OCI-LY7 (cell line): ENCODE measurements at regions not wholly inside any gene's neighbourhood (a gene's known extent, or its start where the extent isn't known, plus 50 kb on each side); places are given as distances from the start of the nearest gene placed in this dataset.
"Not testable (repeated sequence)": the region's sequence is repeated elsewhere in the genome, so short reads cannot be mapped to it uniquely, and the experiment has no call there.

ENCODE experiments used
- BruUV-seq: library from RNA; stranded (reverse); fragments of 400-500 nt; replicated peaks from 2 replicates; lab custom pipeline; 2021; lab: Mats Ljungman, UMichigan
- CTCF ChIA-PET: fragments of 300-600 bp; sonication (Branson Sonifier 250); formaldehyde crosslinking; loops from one replicate; lab custom pipeline; 2022; ENCODE audit warnings: antibody characterized with exemption; ENCODE audit not compliant: unreplicated experiment; lab: Charles Lee
- POLR2A ChIA-PET: fragments of 300-600 bp; sonication (Branson Sonifier 250); formaldehyde crosslinking; loops from one replicate; lab custom pipeline; 2022; ENCODE audit warnings: antibody characterized with exemption; lab: Charles Lee
- DNase-seq: peaks from one replicate; pipeline ENCODE4 v3.0.0-alpha.2; 2015; ENCODE audit warnings: low spot score
- H2AFZ ChIP-seq: fragments of 200-600 bp; sonication (generic), shearing (Covaris generic); 2 replicates; pipeline ENCODE4 v1.6.1; 2014; ENCODE audit warnings: mild to moderate bottlenecking, antibody characterized with exemption, low read length, moderate library complexity
- H3K27ac ChIP-seq: fragments of 200-600 bp; sonication (generic); 2 replicates; pipeline ENCODE4 v1.5.1; 2014; ENCODE audit warnings: mixed run types, low read depth, mild to moderate bottlenecking, moderate library complexity, low read length, inconsistent platforms; ENCODE audit not compliant: poor library complexity, severe bottlenecking
- H3K36me3 ChIP-seq: fragments of 200-600 bp; sonication (generic); 2 replicates; pipeline ENCODE4 v1.6.1; 2014; ENCODE audit warnings: mild to moderate bottlenecking, antibody characterized with exemption, low read length, moderate library complexity, mixed read lengths; ENCODE audit not compliant: insufficient read depth
- H3K4me1 ChIP-seq: fragments of 200-600 bp; sonication (generic); 2 replicates; pipeline ENCODE4 v1.5.1; 2014; ENCODE audit warnings: mild to moderate bottlenecking, low read length; ENCODE audit not compliant: insufficient read depth, poor library complexity, severe bottlenecking
- H3K4me2 ChIP-seq: fragments of 200-600 bp; sonication (generic); 2 replicates; pipeline ENCODE4 v1.6.1; 2014; ENCODE audit warnings: mild to moderate bottlenecking, low read length
- H3K4me3 ChIP-seq: fragments of 200-600 bp; sonication (generic); 2 replicates; pipeline ENCODE4 v1.5.1; 2014; ENCODE audit warnings: mild to moderate bottlenecking, low read depth, low read length; ENCODE audit not compliant: poor library complexity, severe bottlenecking
- H3K79me2 ChIP-seq: fragments of 200-600 bp; sonication (generic); 2 replicates; pipeline ENCODE4 v1.6.1; 2016; ENCODE audit warnings: low read depth, mild to moderate bottlenecking, low read length, moderate library complexity, mixed read lengths; ENCODE audit not compliant: insufficient read depth
- H3K9me2 ChIP-seq: fragments of 200-600 bp; sonication (generic); 2 replicates; pipeline ENCODE4 v1.6.1; 2016; ENCODE audit warnings: mild to moderate bottlenecking, low read length, mixed read lengths; ENCODE audit not compliant: insufficient read depth
- H3K9me3 ChIP-seq: fragments of 200-600 bp; sonication (generic); 2 replicates; pipeline ENCODE4 v1.6.1; 2014; ENCODE audit warnings: mild to moderate bottlenecking, mixed run types, low read length, mixed read lengths
- H4K20me1 ChIP-seq: fragments of 200-600 bp; sonication (generic); 2 replicates; pipeline ENCODE4 v1.6.1; 2014; ENCODE audit warnings: mild to moderate bottlenecking, antibody characterized with exemption, low read length, moderate library complexity, mixed read lengths; ENCODE audit not compliant: insufficient read depth
- EZH2phosphoT487 ChIP-seq: fragments of 200-600 bp; sonication (generic); IDR thresholded peaks from 2 replicates; pipeline ENCODE4 v1.6.1; 2018; ENCODE audit warnings: low read depth, borderline replicate concordance, mild to moderate bottlenecking, mixed run types, antibody characterized with exemption, low read length, moderate library complexity, mixed read lengths
- intact Hi-C: fragments of 100-400 bp; cut with micrococcal nuclease; formaldehyde crosslinking; loops from one replicate; pipeline ENCODE4 v1.10.0; 2022; ENCODE audit not compliant: unreplicated experiment
- TF ChIP-seq, protein P1 (sequence below): fragments of 200-600 bp; sonication (generic); conservative IDR thresholded peaks from 2 replicates; pipeline ENCODE4 v1.5.1; 2014; ENCODE audit warnings: mild to moderate bottlenecking, antibody characterized with exemption, low read length, moderate library complexity, mixed read lengths

DNA sequence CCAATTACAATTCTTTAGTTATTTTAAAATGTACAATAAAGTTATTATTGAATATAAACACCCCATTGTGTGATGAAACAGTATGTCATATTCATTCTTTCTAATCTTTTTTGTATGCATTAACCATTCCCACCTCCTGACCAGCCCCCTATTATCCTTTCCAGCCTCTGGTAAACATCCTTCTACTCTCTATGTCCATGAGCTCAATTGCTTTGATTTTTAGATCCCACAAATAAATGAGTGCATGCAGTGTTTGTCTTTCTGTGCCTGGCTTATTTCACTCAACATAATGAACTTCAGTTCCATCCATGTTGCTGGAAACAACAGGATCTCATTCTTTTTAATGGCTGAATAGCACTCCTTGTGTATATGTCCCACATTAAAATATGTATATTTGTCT lies 1858.9 kb upstream of the C9orf72 start:
- Histone ChIP-seq H3K9me2 (no peaks in the 10 kb centered on the region), H3K4me1 (no peaks in the 10 kb centered on the region), H3K4me2 (no peak overlapping the region), H3K36me3 (no peaks in the 10 kb centered on the region), H4K20me1 (no peaks in the 10 kb centered on the region), H3K9me3 (no peaks in the 10 kb centered on the region), H2AFZ (no peak overlapping the region), H3K4me3 (no peak overlapping the region), H3K27ac (no peak overlapping the region), H3K79me2 (no peaks in the 10 kb centered on the region)
- POLR2A ChIA-PET: no interaction called here
- no TSS peak for BruUV-seq
- intact Hi-C loops: no loop called here
- CTCF ChIA-PET: no interaction called here
- TF ChIP-seq, protein P1, sequence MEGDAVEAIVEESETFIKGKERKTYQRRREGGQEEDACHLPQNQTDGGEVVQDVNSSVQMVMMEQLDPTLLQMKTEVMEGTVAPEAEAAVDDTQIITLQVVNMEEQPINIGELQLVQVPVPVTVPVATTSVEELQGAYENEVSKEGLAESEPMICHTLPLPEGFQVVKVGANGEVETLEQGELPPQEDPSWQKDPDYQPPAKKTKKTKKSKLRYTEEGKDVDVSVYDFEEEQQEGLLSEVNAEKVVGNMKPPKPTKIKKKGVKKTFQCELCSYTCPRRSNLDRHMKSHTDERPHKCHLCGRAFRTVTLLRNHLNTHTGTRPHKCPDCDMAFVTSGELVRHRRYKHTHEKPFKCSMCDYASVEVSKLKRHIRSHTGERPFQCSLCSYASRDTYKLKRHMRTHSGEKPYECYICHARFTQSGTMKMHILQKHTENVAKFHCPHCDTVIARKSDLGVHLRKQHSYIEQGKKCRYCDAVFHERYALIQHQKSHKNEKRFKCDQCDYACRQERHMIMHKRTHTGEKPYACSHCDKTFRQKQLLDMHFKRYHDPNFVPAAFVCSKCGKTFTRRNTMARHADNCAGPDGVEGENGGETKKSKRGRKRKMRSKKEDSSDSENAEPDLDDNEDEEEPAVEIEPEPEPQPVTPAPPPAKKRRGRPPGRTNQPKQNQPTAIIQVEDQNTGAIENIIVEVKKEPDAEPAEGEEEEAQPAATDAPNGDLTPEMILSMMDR: no peak
- TF ChIP-seq EZH2phosphoT487: no peak
- no peak for DNase-seq

DNA sequence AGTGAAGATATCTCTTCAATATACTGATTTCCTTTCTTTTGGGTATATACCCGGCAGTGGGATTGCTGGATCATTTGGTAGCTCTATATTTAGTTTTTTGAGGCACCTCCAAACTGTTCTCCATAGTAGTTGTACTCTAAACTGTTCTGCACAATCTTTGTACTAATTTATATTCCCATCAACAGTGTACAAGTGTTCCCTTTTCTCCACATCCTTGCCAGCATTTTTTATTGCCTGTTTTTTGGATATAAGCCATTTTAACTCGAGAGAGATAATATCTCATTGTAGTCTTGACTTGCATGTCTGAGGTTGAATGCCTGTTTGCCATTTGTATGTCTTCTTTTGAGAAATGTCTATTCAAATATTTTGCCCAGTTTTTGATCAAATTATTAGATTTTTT lies 1859.4 kb upstream of the C9orf72 start:
- H2AFZ ChIP-seq, H3K4me1 ChIP-seq, H3K36me3 ChIP-seq, intact Hi-C loops, POLR2A ChIA-PET, CTCF ChIA-PET, H3K4me3 ChIP-seq, H3K27ac ChIP-seq, H3K79me2 ChIP-seq, DNase-seq, BruUV-seq, H4K20me1 ChIP-seq, H3K9me2 ChIP-seq, H3K9me3 ChIP-seq, H3K4me2 ChIP-seq: not testable (repeated sequence)

DNA sequence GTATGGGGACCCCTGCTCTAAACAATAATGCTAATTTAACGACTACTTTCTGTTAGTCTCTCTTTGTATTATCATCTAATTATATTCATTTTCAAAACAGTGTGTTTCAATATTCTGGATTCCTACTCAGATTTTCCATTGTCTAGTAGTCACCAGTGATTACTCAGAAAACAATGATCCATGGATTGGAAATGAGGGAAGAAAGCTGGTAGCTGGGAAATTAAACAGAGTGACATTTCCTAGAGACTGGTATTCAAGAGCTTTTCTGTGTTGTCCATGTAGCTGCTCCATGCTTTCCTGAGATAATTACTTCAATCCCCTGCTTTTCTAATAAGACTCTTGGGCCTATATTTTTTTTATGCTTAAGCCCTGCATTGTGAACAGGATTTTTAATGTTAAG lies 1862.1 kb upstream of the C9orf72 start:
- POLR2A ChIA-PET: no interaction called here
- H2AFZ ChIP-seq: no peak overlapping the region

More for the DNA sequence above, 1862.1 kb upstream of the C9orf72 start:
- TF ChIP-seq, protein P1: no peak
- no peak for TF ChIP-seq EZH2phosphoT487
- Histone ChIP-seq H3K79me2 (no peaks in the 10 kb centered on the region), H3K4me2 (no peak overlapping the region), H3K27ac (no peak overlapping the region), H3K9me3 (no peaks in the 10 kb centered on the region), H3K4me3 (no peak overlapping the region), H4K20me1 (no peaks in the 10 kb centered on the region), H3K36me3 (no peaks in the 10 kb centered on the region), H3K9me2 (no peaks in the 10 kb centered on the region), H3K4me1 (no peaks in the 10 kb centered on the region)
- intact Hi-C loops: no loop called here
- CTCF ChIA-PET: no interaction called here
- no peak for DNase-seq
- no TSS peak for BruUV-seq
